Ishikawa (cell line): ENCODE measurements at regions not wholly inside any gene's neighbourhood (a gene's known extent, or its start where the extent isn't known, plus 50 kb on each side); places are given as distances from the start of the nearest gene placed in this dataset.

Experiments used
- CEBPB ChIP-seq: IDR thresholded peaks from 2 replicates; pipeline ENCODE4 v1.6.1; 2012
- CREB1 ChIP-seq: IDR thresholded peaks from 2 replicates; pipeline ENCODE4 v1.6.1; 2012; ENCODE audit warnings: low read depth
- EGR1 ChIP-seq: IDR thresholded peaks from 2 replicates; pipeline ENCODE4 v1.6.1; 2012
- EP300 ChIP-seq: IDR thresholded peaks from 2 replicates; pipeline ENCODE4 v1.6.1; 2012; ENCODE audit warnings: borderline replicate concordance
- FOXM1 ChIP-seq: IDR thresholded peaks from 2 replicates; pipeline ENCODE4 v1.6.1; 2012; ENCODE audit warnings: low read depth, borderline replicate concordance
- NFIC ChIP-seq: IDR thresholded peaks from 2 replicates; pipeline ENCODE4 v1.6.1; 2012
- RAD21 ChIP-seq: IDR thresholded peaks from 2 replicates; pipeline ENCODE4 v1.6.1; 2012; ENCODE audit warnings: low read depth
- REST ChIP-seq: IDR thresholded peaks from 2 replicates; pipeline ENCODE4 v1.6.1; 2012; ENCODE audit warnings: low read depth, mild to moderate bottlenecking
- TAF1 ChIP-seq: IDR thresholded peaks from 2 replicates; pipeline ENCODE4 v1.6.1; 2012; ENCODE audit warnings: low read depth, mild to moderate bottlenecking
- TCF12 ChIP-seq: IDR thresholded peaks from 2 replicates; pipeline ENCODE4 v1.6.1; 2012; ENCODE audit warnings: low read depth
- TEAD4 ChIP-seq: IDR thresholded peaks from 2 replicates; pipeline ENCODE4 v1.6.1; 2012
- YY1 ChIP-seq: IDR thresholded peaks from 2 replicates; pipeline ENCODE4 v1.6.1; 2012; ENCODE audit warnings: low read depth
- ZBTB7A ChIP-seq: IDR thresholded peaks from 2 replicates; pipeline ENCODE4 v1.6.1; 2012; ENCODE audit warnings: low read depth
- TF ChIP-seq, protein P1 (sequence below): IDR thresholded peaks from 2 replicates; pipeline ENCODE4 v1.6.1; 2012
- TF ChIP-seq, protein P2 (sequence below): IDR thresholded peaks from 2 replicates; pipeline ENCODE4 v1.6.1; 2012

GRCh38 chr3:96169111-96169766, 645.2 kb upstream of the EPHA6 start:
- TF ChIP-seq CEBPB (no peak), ZBTB7A (no peak), CREB1 (no peak), TEAD4 (no peak), RAD21 (no peak), EP300 (no peak), FOXM1 (no peak)
- TF ChIP-seq, protein P1, sequence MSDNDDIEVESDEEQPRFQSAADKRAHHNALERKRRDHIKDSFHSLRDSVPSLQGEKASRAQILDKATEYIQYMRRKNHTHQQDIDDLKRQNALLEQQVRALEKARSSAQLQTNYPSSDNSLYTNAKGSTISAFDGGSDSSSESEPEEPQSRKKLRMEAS = no peak

DNA sequence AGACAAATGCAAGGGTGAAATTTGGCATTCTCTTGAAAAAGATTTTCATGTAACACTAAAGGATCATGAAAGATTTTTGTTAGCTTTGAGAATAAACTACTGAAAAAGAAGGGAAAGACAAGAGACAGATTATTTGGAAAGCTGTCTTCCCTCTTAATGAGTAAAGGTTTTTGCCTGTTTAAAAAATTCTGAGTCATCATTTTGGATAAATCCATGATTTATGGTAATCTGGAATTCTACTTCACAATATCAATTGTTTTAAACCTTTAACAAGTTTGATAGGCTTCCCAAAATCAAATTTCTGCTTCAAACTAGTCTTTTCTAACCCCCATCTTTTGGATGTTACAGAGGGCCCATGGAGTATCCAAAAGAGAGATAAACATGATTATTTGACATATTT, 641.5 kb upstream of the EPHA6 start:
- TF ChIP-seq YY1 = no peak
- TF ChIP-seq, protein P2, sequence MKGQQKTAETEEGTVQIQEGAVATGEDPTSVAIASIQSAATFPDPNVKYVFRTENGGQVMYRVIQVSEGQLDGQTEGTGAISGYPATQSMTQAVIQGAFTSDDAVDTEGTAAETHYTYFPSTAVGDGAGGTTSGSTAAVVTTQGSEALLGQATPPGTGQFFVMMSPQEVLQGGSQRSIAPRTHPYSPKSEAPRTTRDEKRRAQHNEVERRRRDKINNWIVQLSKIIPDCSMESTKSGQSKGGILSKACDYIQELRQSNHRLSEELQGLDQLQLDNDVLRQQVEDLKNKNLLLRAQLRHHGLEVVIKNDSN = no peak
- no peak for TF ChIP-seq NFIC
- no peak for TF ChIP-seq FOXM1
- no peak for TF ChIP-seq EGR1
- TF ChIP-seq, protein P1 = no peak
- TF ChIP-seq REST = no peak
- TF ChIP-seq RAD21 = no peak
- no peak for TF ChIP-seq ZBTB7A
- no peak for TF ChIP-seq TEAD4
- TF ChIP-seq TCF12 = no peak
- no peak for TF ChIP-seq CREB1
- no peak for TF ChIP-seq CEBPB
- no peak for TF ChIP-seq TAF1
- TF ChIP-seq EP300 = no peak

DNA sequence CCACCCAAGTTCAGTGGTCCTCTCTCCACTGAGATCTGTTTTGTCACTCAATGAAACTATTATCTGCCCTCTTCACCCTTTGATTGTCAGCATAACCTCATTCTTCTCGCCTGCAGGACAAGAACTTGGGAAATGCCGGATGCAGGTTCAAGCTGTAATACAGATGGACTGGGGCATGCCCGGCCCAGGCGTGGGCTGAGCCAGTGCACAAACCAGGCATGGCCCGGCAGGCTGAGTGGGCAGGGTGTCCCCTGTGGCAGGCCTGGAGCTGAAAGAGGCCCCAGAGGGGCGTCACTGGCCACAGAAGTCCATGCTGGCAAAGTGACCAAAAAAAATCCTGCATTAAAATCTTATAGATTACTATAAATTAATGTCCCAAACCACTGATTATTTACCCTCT, 638.9 kb upstream of the EPHA6 start:
- TF ChIP-seq EGR1 = no peak
- TF ChIP-seq REST = no peak
- no peak for TF ChIP-seq FOXM1

DNA sequence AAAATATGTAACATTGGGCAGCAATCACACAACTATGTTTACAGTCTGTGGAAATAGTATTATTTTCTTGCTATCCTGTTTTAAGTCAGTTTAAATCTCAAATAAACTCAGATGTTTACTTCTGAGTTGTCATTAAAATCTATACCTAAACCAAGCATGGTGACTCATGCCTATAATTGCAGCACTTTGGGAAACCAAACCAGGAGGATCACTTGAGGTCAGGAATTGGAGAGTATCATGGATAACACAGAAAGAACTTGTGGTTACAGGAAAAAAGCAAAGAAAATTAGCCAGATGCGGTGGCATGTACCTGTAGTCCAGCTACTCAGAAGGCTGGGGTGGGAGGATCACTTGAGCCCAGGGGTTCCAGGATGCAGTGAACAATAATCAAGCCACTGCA, 631.6 kb upstream of the EPHA6 start:
- no peak for TF ChIP-seq FOXM1
- TF ChIP-seq RAD21 = no peak
- TF ChIP-seq, protein P1 = no peak
- TF ChIP-seq REST = no peak
- TF ChIP-seq TCF12 = no peak
- no peak for TF ChIP-seq TAF1
- TF ChIP-seq, protein P2 = no peak
- TF ChIP-seq CREB1 = no peak
- TF ChIP-seq YY1 = no peak
- TF ChIP-seq EP300 = no peak
- no peak for TF ChIP-seq EGR1
- no peak for TF ChIP-seq TEAD4
- no peak for TF ChIP-seq ZBTB7A
- TF ChIP-seq CEBPB = no peak
- TF ChIP-seq NFIC = no peak
